SK-N-MC (cell line): ENCODE measurements at regions not wholly inside any gene's neighbourhood (a gene's known extent, or its start where the extent isn't known, plus 50 kb on each side); places are given as distances from the start of the nearest gene placed in this dataset.
A peak's percentile ranks its signal among the peaks of the same experiment; 100 is the strongest.

Source experiments
- DNase-seq: peaks from one replicate; pipeline ENCODE4 v3.0.0-alpha.2; 2011; ENCODE audit warnings: low read depth, low spot score
- H3K27ac ChIP-seq: fragments of 200-600 bp; sonication (generic); 2 replicates; pipeline ENCODE4 v1.5.1; 2016; ENCODE audit warnings: mixed run types
- H3K36me3 ChIP-seq: fragments of 200-600 bp; sonication (generic); 2 replicates; pipeline ENCODE4 v1.6.1; 2017; ENCODE audit warnings: antibody characterized with exemption, low read length, mixed read lengths; ENCODE audit not compliant: insufficient read depth
- H3K4me3 ChIP-seq: fragments of 200-600 bp; sonication (generic); 2 replicates; pipeline ENCODE4 v1.5.1; 2016
- H3K9ac ChIP-seq: fragments of 200-600 bp; sonication (generic); 2 replicates; pipeline ENCODE4 v1.8.0; 2017; ENCODE audit warnings: mixed run types, mixed read lengths; ENCODE audit not compliant: insufficient read length
- H3K9me3 ChIP-seq: fragments of 200-600 bp; sonication (generic); 2 replicates; pipeline ENCODE4 v1.6.1; 2017; ENCODE audit warnings: low read depth, mild to moderate bottlenecking, antibody characterized with exemption, low read length, moderate library complexity, mixed read lengths
- EZH2 ChIP-seq: fragments of 200-600 bp; sonication (generic); IDR thresholded peaks from one replicate; pipeline ENCODE4 v1.6.1; 2017; ENCODE audit warnings: antibody characterized with exemption
- FOXP2 ChIP-seq: optimal IDR thresholded peaks from 2 replicates; pipeline ENCODE3; 2011; ENCODE audit warnings: mild to moderate bottlenecking, moderate library complexity; ENCODE audit not compliant: insufficient read depth; ENCODE audit errors: extremely low read length, control extremely low read depth
- POLR2AphosphoS5 ChIP-seq: IDR thresholded peaks from 2 replicates; pipeline ENCODE4 v1.6.1; 2012; ENCODE audit warnings: mild to moderate bottlenecking, low read depth, low read length, borderline replicate concordance

DNA sequence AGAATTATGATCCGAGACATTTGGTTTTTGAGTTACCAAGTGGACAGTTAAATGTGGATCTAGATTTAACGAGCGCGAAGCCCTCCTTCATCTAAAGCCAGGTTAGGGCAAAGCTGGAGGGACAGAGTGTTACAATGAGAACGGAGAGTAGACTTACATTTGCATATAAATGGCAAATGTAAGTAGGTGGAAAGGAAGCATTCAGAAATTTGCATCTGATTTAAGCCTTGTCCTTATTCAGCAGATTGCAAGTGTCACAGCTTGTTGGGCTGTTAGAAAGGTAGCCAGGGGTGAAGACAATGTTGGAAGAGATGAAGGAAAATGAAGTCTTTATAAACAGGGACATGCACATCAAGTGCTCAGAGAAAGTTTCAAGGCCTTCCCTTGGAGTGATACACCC, 806.2 kb downstream of the GALC start:
- no peak for DNase-seq
- Histone ChIP-seq H3K4me3 (no peak overlapping the region), H3K9ac (no peak overlapping the region), H3K36me3 (no peaks in the 10 kb centered on the region), H3K27ac (no peak overlapping the region; the same call in 1 of the 2 replicates), H3K9me3 (no peaks in the 10 kb centered on the region)
- TF ChIP-seq EZH2, result no peak
- no peak for TF ChIP-seq FOXP2
- no peak for TF ChIP-seq POLR2AphosphoS5

DNA sequence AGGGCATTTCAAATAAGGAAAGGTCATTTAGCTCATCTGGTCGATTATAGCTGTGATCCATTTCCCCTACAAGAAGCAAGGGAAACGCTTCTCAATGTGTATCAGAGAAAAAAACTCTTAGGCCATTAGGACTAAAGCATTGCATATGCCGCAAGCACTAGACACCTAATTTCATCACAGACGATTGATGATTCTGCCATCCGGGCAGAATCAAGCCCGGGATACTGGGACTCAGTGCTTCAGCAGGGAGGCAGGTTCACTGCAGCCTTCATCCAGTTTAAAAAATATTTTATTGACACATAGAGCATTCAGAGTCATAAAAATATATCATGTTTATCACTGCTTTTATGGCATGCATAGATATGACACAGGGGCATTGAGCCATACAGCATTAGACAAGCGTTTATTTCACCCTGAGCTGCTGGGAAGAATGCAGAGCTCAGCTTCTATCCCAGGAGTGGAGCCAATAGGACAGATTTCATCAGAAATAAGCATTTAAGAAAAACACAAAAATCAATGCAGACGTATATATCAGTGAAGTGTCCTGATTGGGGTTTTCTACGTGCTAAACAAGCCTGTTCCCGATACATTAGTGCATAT, 806.9 kb downstream of the GALC start:
- H3K27ac ChIP-seq, result peak overlapping the region; percentile 30; the same call in 1 of the 2 replicates
- TF ChIP-seq FOXP2, result no peak
- no peak for TF ChIP-seq POLR2AphosphoS5
- no peak for TF ChIP-seq EZH2
- no peak for DNase-seq

GRCh38 chr14:87184180-87184579, 808.8 kb downstream of the GALC start:
- Histone ChIP-seq H3K9ac (no peak overlapping the region), H3K36me3 (no peaks in the 10 kb centered on the region), H3K9me3 (no peaks in the 10 kb centered on the region), H3K27ac (no peak overlapping the region), H3K4me3 (no peak overlapping the region)
- no peak for DNase-seq
- TF ChIP-seq EZH2 (no peak), POLR2AphosphoS5 (no peak), FOXP2 (no peak)

More for the DNA sequence above, 806.9 kb downstream of the GALC start:
- no peaks in the 10 kb centered on the region for H3K9me3 ChIP-seq
- no peak overlapping the region for H3K9ac ChIP-seq
- H3K4me3 ChIP-seq, result peak overlapping the region; percentile 24; the same call in 1 of the 2 replicates
- H3K36me3 ChIP-seq, result no peaks in the 10 kb centered on the region

DNA sequence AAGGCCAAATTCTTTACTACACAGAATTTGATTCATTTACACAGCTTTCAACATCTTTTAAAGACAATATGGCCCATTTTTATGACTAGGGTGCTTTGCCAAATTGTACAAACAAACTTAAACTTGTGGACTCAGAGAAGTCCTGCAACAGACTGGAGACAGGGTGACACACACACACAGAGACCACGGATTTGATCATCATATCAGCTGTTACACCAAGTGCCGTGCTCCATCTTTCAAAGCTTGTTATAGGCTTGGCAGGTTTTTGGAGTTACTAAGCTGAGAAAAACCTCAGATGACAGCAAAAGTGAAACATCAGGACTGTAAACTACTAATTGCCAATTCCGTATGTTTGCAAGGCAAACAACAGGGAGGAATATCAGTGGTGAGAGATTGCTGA, 811.7 kb downstream of the GALC start:
- TF ChIP-seq FOXP2 (no peak), POLR2AphosphoS5 (no peak), EZH2 (no peak)
- Histone ChIP-seq H3K36me3 (no peaks in the 10 kb centered on the region), H3K9me3 (no peaks in the 10 kb centered on the region), H3K27ac (no peak overlapping the region), H3K4me3 (no peak overlapping the region), H3K9ac (no peak overlapping the region)
- no peak for DNase-seq

- H3K36me3 ChIP-seq, result no peaks in the 10 kb centered on the region
- H3K9ac ChIP-seq, result no peak overlapping the region
- DNase-seq, result no peak
- H3K9me3 ChIP-seq, result no peaks in the 10 kb centered on the region
- no peak overlapping the region for H3K4me3 ChIP-seq
- no peak overlapping the region for H3K27ac ChIP-seq
- no peak for TF ChIP-seq EZH2
- TF ChIP-seq FOXP2, result no peak
- TF ChIP-seq POLR2AphosphoS5, result no peak
Observed at GRCh38 chr14:87179936-87180335, 813.0 kb downstream of the GALC start.

GRCh38 chr14:87178277-87178676, 814.7 kb downstream of the GALC start:
- Histone ChIP-seq H3K4me3 (no peak overlapping the region), H3K27ac (peak overlapping the region; percentile 77; the same call in 1 of the 2 replicates), H3K9me3 (no peaks in the 10 kb centered on the region), H3K36me3 (no peaks in the 10 kb centered on the region), H3K9ac (no peak overlapping the region)
- DNase-seq, result no peak
- TF ChIP-seq EZH2 (no peak), FOXP2 (no peak), POLR2AphosphoS5 (no peak)

- Histone ChIP-seq H3K9ac (no peak overlapping the region), H3K4me3 (peak overlapping the region; percentile 38)
- peak; percentile 64 for DNase-seq
Observed at GRCh38 chr14:87175175-87175574, 817.8 kb downstream of the GALC start.

DNA sequence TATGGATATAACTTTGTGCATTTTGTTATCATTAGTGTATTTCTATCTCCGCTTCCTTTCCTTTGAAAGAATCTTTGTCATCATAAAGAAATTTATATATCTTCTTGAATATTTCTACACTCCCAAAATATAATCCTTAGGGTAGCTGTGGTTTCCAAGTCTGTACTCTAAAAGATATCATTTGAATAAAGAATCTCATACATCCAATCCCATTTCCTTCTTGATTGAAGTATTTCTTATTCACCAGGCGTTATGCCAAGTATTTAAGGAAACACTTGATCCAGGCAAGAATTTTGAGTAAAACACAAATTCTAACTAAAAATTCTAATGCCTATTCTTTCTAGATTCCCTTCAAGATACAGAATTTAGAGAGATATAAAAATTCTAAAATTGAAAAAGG, 821.8 kb downstream of the GALC start:
- DNase-seq, result no peak
- H3K4me3 ChIP-seq, result peak overlapping the region; percentile 65
- no peak for TF ChIP-seq FOXP2
- TF ChIP-seq POLR2AphosphoS5, result no peak
- TF ChIP-seq EZH2, result no peak
- no peaks in the 10 kb centered on the region; the same call in 1 of the 2 replicates for H3K9me3 ChIP-seq
- no peak overlapping the region for H3K9ac ChIP-seq
- H3K36me3 ChIP-seq, result no peaks in the 10 kb centered on the region
- peak overlapping the region; percentile 96 for H3K27ac ChIP-seq

More at GRCh38 chr14:87175175-87175574, 817.8 kb downstream of the GALC start:
- Histone ChIP-seq H3K36me3 (no peaks in the 10 kb centered on the region), H3K27ac (peak overlapping the region; percentile 95), H3K9me3 (no peaks in the 10 kb centered on the region; the same call in 1 of the 2 replicates)
- no peak for TF ChIP-seq POLR2AphosphoS5
- no peak for TF ChIP-seq FOXP2
- no peak for TF ChIP-seq EZH2
